NCI-H774 (cell line): ENCODE measurements at regions not wholly inside any gene's neighbourhood (a gene's known extent, or its start where the extent isn't known, plus 50 kb on each side); places are given as distances from the start of the nearest gene placed in this dataset.
A peak's percentile ranks its signal among the peaks of the same experiment; 100 is the strongest.

Experiments
- DNase-seq: peaks from one replicate; lab custom pipeline; 2025; lab: John Stamatoyannopoulos, UW

DNA sequence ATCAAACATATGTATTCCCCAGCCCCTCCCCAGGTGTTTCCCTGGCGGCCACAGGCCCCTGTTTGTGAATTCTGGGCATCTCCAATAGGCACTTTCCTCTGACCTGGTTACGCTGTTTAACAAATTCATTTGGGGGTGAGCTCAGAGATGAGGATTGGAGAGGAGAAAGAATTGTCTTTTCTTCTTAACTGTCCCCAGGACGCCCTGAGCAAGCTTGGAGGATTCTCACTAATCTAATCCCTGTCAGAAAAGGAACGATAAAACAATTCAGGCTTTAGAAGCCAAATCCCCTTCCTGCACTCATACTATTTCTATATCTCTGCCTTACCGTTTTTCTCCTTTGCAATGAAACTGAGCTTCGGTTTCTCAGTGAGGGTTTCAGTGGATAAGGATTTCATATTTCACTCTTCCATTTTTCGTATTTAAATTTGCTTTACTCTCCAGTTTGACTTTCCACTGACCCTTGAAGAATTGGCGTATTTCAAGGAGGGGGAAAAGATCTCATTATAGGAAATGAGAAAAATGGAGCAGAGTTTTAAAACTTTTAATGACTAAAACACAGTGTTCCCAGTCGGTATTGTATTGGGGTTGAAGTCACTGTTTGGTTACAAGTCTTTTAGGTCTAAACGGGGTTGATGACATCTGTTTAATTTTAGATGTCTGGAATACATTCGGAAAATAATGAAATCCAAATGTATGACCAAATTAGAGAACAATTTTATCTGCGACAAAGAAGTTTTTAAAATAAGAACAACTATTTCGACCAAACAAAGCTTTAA lies 180.1 kb downstream of the MACROH2A1 start:
- DNase-seq: no peak

DNA sequence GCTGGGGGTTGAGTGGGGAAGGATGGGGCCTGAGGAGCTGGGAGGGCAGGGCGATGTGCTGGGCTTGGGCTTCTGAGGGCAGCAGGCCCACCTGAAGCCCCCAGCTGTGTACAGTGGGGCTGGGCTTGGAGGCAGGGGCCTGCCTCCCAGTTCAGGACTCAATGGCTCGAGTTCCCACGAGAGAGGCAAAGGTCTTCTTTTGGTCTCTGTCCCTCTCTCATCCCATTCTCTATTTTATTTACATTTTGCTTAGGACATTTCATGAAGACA lies 180.6 kb downstream of the MACROH2A1 start:
- no peak for DNase-seq

DNA sequence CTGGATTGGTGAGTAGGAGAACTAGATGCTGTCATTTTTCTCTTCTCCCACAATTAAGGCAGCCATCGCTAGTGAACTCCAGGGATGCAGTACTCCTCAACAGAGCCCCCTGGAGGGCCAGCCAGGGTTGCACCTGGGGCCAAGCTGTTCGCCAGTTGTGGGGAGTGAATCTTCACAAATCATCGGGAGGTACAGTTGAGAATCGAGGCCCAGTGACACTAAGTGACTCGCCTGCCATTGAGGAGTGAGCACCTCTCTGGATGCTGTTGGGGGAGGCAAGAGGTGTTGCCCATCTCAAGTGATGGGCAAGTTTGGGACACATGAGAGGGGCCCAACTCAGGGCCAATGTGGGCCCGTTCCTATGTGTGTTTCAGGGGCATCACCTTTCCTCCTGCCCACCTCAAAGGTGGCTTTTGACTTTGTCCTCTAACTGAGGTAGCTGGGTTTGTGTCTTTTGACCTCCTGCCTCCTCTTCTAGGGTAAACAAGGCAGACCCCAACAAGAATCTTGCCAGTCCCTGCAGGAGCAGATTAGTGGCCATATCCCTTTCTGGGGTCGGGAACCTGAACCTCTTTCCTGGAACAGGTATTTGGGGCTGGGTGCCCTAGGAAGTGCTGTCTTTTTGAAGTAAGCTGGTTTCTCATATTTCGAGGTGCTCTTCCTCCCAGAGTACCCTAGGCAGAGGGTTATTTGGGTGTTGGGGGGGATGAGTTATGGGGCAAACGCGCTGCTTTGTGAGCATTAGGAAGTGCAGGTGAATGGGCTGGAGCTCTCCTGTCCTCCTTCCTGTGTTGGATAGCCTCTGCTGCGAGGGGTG lies 181.2 kb downstream of the MACROH2A1 start:
- DNase-seq: no peak

DNA sequence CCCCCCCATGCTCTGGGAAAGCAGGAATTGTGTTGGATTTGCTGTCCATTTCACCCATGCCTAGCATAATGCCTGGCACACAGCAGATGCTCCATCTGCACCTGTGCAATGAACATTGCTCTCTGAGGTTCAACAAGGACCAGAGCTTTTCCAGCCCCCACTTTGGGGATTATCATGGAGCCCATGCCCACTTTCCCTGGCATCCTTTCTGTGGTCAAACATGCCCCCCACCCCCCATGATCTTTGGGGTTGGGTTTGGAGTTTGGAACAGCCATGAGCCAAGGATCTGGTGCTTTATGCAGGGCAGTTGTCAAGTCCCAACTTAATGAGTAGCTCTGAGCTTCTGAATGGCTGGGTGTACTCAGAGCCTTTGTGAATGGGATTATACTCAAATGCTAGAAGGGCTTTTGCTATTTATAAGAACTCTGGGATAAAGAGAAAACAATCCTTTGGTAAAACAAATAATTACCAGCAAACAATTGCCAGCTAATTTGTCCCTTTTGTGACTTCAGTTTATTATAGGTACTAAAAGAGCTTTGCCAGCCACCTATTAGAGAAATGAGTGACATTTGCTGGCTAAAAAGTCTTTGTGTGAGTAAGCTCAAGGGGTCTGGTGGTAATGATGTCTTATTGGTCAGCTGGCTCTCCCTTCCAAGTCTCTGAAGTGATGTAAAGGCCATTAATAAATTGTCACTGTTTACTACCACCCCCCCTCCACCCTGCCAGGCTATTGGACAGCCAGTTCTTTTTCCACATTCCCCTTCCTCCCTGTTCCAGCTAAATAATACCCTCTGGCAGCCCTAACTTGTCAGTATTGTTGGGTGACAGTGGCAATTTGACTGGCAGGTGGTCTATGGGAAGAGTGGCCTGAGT lies 182.3 kb downstream of the MACROH2A1 start:
- DNase-seq: peak; percentile 56

DNA sequence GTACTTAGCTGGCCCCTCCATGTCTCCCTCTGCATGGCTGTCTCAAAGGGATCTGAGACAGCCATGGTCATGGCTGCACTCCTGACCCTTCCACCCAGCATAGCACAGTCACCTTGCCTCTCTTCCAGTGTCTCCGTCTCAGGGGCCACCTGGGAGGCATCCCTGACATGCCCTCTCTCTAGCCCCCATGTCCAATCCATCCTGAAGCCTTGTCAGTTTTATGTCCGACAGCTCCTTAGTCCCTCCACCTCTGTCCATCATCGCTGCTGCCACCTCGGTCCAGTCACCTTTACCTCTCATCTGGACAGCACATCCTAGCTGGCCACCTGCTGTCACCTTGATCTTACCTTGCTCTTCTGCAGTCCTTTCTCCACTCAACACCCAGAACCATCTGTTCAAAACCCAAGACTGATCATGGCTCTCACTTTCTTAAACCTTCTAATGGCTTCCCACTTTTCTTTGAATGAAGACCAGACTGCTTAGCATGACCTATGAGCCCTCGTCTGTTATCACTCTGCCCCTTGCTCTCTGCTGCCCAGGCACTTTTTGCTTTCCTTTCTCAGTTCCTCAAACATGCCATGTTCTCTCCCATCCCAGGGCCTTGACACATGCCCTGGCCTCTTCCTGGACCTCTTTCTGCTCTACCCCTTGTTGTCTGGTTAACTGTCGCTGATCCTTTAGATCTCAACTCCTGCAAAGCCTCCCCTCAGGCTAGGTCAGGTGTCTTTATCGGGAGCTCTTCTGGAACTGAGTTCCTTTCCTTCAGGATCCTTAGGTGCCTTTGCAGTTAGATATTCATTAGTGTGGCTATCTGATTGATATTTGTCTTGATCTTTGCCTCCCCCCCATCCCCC lies 181.8 kb upstream of the PITX1 start:
- DNase-seq: no peak

DNA sequence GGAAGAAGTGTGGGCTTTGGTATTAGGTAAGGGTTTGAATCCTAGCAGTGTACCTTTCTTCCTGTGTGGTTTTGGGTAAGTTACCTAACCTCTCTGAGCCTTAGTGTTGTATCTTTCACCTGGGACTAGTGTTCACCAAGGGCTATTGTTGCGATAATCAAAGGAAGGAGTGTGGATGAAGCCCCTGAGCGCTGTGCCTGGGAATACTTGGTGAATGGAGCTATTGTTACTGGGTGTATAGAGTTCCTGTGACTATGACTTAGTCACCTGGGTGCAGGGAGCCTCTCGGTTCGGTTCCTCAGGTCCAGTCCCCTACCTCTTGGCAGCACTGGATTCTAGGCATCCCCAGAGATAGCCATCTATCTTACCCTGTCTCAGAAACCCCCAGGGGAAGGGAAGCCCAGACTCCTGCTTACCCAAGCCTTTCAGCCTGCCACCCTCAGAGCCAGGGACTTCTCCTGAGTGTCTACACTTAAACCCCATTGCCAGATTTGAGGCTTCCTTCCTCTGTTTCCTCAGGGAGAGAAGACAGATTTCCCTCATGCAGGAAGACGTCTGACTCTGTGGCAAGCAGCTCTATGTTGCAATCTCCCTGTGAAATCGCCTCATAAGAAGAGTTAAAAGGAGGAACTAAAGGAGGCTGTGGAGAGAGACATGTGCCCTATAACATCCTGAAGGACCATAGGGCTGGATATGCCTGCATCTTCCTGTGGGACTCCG lies 181.0 kb upstream of the PITX1 start:
- no peak for DNase-seq

DNA sequence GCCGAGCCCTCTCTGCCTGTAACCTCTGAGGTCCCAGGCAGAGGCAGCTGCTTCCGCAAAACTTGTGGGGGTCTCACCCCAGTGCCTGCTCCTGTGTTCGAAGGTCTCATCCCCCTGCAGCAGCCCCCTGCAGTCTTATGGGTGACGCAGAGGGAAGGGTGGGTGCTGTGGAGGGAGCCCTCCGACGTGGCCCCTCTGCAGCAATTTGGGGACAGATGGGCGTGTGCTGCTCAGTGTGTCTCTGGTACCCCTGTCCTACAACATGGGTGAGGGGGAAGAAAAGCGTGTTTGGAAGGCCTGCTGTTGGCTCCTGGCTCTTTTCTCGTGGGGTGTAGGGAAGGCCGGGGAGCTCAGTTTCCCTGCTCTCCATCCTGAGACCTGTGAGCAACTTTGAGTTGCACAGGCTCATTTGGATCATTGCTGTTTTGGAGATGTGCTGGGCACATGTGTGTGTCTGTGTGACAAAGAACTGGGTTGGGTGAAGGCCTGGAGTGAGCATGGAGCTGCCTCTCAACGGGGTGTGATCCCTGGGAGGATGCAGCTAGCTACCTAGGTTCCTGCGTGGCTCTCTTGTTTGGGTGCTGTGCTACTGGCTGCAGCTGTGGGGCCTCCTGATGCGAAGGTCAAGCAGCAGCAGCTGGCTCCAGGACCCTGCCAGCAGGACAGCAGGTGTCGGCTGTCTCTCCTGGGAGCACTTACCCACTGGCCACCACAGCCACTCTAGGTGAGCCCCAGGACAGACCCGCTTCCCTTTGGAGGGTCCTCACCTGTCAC lies 179.6 kb upstream of the PITX1 start:
- no peak for DNase-seq

DNA sequence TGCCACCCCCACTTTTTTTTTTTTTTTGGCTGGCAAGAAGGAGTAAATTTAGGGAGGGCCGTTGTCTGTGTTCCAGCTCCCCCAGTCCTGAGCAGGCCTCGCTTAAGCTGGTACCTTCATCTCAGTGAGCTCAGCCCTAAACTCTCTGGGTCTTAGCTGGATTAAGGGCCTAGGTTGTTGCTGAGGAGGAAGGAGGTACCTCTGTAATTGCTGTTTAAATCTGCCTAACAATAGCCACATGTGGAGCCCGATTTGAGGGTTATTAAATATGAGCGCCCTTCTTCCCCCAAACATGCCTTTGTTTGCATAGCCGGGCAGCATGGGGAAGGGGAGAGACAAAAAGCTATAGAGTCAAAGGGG lies 179.0 kb upstream of the PITX1 start:
- no peak for DNase-seq

DNA sequence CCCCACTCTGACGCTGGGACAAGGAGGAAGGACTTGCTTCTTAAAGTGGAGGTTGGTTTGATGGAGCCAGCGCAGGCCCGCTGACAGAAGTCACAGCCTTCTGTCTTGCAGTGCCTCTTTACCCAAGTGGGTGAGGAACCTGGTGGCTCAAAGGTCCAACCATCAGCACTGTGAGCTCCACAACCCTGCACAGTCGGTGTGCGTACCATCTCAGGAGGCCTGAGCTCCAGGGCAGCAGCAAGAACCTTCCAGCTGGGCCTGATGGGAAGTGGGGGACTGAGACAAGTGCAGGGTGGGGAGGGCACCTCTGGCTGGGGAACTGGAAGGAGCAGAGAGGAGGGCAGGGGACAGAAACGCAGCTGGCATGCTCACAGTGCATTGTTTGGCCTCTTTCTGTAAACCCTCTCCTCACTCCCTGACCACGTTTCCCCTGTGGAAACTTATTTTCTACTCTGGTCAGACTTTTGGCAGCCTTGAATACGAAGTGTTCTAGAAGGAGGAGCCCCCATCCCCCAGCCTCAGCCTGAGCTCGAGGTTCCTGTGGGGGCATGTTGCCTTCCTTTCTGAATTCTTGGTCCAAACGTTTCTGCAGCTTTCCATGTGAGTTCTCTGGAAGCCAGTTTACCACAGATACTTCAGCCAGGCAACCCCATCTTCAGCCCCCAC lies 178.5 kb upstream of the PITX1 start:
- no peak for DNase-seq

DNA sequence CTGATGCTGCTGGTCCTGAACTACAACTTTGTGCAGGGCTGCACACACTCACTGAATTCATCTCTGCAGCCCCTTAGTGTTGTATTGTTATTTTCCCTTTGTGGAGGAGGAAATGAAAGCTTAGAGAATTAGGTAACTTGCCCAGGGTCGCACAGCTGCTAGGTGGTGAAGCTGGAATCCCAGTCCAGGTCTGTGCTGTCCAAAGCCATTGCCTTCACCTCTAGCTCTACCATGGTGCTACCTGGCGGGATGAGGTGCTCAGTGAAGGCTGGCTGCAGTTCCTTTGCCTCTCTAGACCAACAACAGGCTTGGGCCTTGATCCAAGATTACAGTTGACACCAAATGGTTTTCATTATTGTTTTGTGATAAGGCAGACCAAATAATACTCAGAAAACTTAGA lies 177.8 kb upstream of the PITX1 start:
- no peak for DNase-seq

DNA sequence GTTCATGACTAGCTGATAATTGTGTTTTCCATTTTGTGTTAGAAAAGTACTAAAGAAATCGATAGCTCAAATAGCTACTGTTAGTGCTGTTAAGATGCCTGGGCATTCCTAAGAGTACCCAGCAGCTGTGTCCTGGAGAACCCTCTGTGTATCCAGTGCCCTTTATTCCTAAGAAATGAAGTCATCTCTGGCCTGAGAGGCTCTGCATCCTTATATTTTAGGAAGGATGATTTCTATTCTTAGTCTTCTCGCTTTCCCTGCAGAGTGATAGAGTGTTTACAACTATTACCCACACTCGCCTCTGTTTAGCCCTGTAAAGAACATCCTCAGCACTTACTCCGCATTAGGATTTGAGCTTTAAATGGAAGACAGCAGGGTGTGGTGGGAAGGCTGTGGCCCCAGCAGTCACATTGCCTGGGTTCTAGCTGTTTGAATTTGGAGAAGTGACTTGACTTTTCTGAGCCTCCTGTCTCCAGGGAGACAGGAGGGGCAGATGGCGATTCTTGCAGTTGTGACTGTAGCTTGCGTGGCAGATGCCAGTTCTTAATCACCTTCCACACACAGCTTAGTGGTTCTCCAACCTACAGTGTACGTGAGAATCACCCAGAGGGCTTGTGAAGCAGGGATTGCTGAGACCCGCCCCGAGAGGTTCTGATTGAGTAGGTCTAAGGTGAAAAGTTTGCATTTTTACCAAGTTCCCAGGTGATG lies 177.2 kb upstream of the PITX1 start:
- no peak for DNase-seq

DNA sequence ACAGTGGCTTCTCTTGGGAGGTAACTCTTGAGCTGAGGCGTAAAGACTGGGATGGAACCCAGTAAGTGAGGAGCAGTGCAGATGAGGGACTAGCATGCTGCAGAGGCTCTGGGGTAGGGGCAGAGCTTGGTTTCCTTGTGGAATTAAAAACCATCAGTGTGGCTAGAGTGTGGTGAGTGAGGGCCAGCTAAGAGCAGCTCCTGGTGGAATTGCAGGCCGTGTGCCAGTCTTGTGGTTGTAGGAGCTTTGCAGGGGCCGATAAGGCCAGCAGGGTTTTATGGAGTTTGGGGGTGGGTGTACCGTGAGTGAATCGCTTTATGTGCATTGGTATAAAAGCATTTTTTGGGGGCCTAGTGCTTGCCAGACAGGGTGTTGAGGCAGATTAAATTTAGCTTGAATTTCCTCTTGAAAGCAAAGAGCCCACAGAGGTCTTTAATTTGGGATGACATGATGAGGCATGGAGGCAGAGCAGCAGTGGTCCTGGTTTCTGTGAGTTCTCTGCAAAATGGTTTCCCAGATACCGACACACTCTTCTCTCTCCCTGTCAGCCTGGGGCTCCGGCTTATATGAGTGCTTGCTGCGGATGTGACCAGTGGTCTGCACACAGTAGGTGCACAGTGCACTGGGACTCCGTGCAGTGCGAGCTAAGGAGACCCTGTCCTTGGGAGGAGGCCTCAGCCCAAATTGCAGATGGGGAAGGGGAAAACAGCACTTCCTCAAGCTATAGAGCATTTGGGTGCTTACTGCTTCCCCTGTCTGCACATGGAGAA lies 176.4 kb upstream of the PITX1 start:
- DNase-seq: no peak

DNA sequence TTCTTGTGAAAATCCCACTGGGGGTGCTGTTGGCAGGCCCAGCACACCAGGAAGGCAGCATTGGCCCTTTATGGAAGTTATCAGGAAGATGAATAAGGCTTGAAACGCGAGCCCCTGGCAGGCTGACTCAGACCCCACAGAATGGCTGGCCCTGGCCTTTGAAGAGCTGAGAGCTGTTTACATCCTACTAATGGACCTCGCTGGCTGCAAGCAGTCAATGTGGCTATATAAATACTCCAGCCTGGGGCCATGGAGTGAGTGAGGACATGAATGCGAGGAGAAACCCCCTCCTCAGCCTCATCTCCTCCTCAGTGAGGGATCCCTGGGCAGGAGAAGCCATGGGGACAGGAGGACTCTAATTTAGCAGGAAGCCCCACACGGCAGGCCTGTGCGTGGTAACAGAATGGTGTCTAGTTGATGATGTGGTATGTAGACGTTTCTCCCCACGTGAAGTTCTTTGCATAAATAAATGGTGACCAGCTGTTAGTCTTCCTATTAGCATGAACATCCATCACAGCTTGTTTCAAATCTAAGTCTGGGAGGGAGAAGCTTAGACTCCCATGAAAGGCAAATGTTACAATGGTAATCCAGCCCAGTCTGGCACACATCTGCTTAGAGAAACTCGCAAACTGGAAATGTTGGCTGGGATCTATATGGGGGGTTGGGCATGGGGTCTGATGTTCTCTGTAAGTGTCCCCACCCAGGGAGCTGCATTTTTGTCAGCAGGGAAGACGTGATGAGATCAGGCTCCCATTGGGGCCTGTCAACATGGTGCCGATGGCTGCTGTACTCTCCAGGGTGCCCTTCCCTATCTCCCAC lies 175.1 kb upstream of the PITX1 start:
- no peak for DNase-seq

DNA sequence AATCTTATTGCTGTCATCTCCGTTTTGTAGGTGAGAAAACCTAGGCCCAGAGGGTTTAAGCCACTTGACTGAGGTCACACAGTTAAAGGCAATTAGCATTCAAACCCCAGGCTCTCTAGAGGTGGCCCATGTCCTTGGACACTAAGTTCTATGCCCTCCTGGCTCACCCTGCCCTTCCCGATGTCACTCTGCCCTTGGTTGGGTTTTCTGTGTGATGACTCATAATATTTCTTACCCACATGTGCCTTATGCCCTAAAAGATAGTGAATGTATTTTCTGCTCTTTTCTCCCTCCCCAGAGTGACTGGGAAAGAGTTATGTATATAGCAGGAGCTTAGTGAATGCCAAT lies 174.5 kb upstream of the PITX1 start:
- no peak for DNase-seq

DNA sequence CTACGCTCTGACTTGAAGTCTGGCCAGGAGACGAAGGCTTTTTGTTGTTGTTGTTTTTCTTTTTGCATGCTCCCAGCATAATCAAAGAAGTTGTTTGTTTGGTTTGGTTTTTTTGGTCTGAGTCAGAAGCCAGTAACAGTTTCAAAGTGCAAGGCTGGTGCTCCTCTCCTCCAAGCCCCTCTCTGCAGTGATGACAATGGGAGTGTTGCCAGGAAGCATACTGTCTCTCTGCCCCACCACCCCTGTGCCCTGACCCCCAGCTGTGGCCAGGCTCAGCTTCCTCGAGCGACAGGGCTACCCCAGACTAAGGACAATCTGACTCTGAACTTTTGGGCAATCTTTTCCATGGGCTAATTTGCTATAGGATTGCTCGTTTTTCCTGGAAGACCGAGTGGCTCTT lies 173.8 kb upstream of the PITX1 start:
- DNase-seq: no peak

DNA sequence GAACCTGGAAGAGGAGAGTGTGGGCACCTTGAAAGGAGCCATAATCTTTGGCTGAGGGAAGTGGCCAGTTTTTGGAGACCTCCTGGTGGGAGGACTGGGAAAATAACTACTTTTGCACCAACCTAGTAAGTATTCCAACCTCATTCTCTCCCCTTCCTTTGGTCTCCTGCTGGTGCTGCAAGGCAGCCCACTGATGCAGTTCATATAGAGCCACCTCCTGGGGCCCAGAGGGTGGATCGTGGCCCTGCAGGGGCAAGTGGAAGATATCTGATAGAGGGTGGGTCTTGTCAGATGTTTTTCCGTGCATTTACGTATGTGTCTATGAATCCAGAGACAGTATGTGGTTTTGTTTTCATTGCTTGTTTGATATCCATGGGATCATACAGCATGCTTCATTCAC lies 172.8 kb upstream of the PITX1 start:
- no peak for DNase-seq

DNA sequence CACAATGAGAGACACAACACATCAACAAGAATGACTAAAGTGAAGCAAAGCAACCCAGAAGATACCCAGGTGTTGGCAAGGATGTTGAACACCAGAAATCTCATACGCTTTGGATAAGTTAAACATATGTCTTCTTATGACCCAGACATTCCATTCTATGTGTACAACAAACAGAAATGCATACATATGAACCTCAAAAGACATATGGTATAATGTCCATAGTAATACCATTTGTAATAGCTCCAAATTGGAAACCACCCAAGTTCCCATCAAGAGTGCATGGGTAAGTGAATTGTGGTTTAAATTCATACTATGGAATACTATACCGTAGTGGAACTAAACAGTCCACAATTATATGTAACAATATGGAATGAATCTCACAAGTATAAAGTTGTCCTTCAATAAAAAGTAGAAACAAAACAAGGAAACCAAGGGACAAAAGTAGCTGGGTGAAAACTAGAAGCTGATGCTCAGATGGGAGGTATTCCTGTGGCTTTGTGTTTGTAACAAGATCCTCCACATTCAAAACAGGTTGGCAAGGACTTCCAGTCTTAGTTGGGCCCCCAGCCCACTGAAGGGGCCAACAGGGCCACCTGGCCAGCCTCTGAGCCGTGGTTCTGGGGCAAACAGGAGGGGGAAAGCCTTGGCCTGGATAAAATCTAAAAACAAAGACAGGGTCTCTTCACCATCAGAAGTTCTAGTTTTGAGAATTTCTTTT lies 171.8 kb upstream of the PITX1 start:
- no peak for DNase-seq
